Ascending aorta (tissue), 2 donors: ENCODE measurements at regions not wholly inside any gene's neighbourhood (a gene's known extent, or its start where the extent isn't known, plus 50 kb on each side); places are given as distances from the start of the nearest gene placed in this dataset.
"Not testable (repeated sequence)": the region's sequence is repeated elsewhere in the genome, so short reads cannot be mapped to it uniquely, and the experiment has no call there.

Source experiments
- DNase-seq, 2 donors: peaks; one replicate each; pipeline ENCODE4 v3.0.0-alpha.2; 2019; ENCODE audit warnings: low spot score in 2 of 2
- H3K27ac ChIP-seq, 2 donors: fragments of 200-600 bp; sonication (generic); one replicate each; pipeline ENCODE4 v1.5.1; 2016 to 2017; ENCODE audit warnings: mild to moderate bottlenecking in 1 of 2
- H3K27me3 ChIP-seq: fragments of 200-600 bp; sonication (generic); one replicate; pipeline ENCODE4 v1.5.1; 2017
- H3K36me3 ChIP-seq, 2 donors: fragments of 200-600 bp; sonication (generic); one replicate each; pipeline ENCODE4 v1.5.1; 2016
- H3K4me1 ChIP-seq, 2 donors: fragments of 200-600 bp; sonication (generic); one replicate each; pipeline ENCODE4 v1.5.1; 2016 to 2017; ENCODE audit warnings: mild to moderate bottlenecking in 1 of 2
- H3K4me3 ChIP-seq, 2 donors: fragments of 200-600 bp; sonication (generic); one replicate each; pipeline ENCODE4 v1.5.1; 2016 to 2017; ENCODE audit warnings: mild to moderate bottlenecking in 1 of 2
- H3K9me3 ChIP-seq, 2 donors: fragments of 200-600 bp; sonication (generic); one replicate each; pipeline ENCODE4 v1.5.1; 2016
- CTCF ChIP-seq, 3 experiments: fragments of 200-600 bp in 2 of 3; fragments of 450-650 bp in 1 of 3; sonication (generic) in 2 of 3; IDR thresholded peaks; one replicate each; pipeline ENCODE4 v1.5.1; 2016 to 2019; ENCODE audit warnings: antibody characterized with exemption in 3 of 3, mild to moderate bottlenecking in 1 of 3, moderate library complexity in 1 of 3
- intact Hi-C: fragments of 100-400 bp; cut with DNase I; formaldehyde crosslinking; loops from one replicate; pipeline ENCODE4 v1.15.1; 2023

DNA sequence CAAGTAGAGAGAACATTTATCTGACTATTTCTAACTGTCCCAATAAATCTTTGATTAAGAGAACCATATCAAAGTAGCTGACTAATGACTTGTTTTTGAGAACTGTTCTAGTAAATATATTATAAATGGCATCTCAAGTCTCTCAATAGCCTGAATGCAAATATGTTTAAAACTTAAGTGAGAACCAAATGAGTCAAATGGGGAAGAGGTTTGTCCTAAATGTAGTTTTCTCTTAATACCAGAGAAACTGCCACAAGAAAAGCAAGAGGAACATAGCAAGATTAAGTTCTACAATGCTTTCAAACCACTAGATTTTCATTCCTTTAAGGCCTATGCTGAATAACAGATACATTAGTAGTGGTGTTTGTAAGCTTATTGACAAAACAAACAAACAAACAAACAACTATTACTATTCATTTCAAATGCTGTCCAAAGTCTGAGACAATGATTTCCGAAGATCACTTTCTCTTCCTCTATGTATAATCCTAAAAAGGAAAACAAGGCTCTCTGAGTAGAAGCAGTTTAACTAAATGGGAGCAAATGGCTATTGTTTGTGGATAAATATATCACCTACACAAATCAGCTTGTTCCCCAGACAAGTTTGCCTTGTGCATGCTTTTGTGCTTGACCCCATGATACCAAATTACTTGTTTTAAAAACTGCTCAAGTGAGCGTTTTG lies 408.4 kb upstream of the EMCN start:
- Histone ChIP-seq H3K4me1 (no peaks in the 10 kb centered on the region), H3K27me3 (no peaks in the 10 kb centered on the region), H3K36me3 (no peaks in the 10 kb centered on the region), H3K27ac (no peak overlapping the region), H3K4me3 (no peak overlapping the region), H3K9me3 (no peaks in the 10 kb centered on the region)
- intact Hi-C loops = no loop called here
- DNase-seq = no peak
- no peak for TF ChIP-seq CTCF (IDR thresholded peaks at IDR 0.05)

GRCh38 chr4:100913685-100914084 lies 395.9 kb upstream of the EMCN start:
- TF ChIP-seq CTCF (IDR thresholded peaks at IDR 0.05) = no peak
- intact Hi-C loops = no loop called here
- no peak overlapping the region for H3K4me3 ChIP-seq
- no peak overlapping the region for H3K27ac ChIP-seq
- H3K27me3 ChIP-seq = no peaks in the 10 kb centered on the region
- DNase-seq = no peak
- H3K9me3 ChIP-seq = no peaks in the 10 kb centered on the region
- no peaks in the 10 kb centered on the region for H3K36me3 ChIP-seq
- no peaks in the 10 kb centered on the region for H3K4me1 ChIP-seq

GRCh38 chr4:100908540-100908939 lies 390.7 kb upstream of the EMCN start:
- intact Hi-C loops = no loop called here
- Histone ChIP-seq H3K27ac (no peak overlapping the region), H3K27me3 (no peaks in the 10 kb centered on the region), H3K4me1 (no peaks in the 10 kb centered on the region), H3K9me3 (no peaks in the 10 kb centered on the region), H3K4me3 (no peak overlapping the region), H3K36me3 (no peaks in the 10 kb centered on the region)
- DNase-seq = no peak
- TF ChIP-seq CTCF (IDR thresholded peaks at IDR 0.05) = no peak

DNA sequence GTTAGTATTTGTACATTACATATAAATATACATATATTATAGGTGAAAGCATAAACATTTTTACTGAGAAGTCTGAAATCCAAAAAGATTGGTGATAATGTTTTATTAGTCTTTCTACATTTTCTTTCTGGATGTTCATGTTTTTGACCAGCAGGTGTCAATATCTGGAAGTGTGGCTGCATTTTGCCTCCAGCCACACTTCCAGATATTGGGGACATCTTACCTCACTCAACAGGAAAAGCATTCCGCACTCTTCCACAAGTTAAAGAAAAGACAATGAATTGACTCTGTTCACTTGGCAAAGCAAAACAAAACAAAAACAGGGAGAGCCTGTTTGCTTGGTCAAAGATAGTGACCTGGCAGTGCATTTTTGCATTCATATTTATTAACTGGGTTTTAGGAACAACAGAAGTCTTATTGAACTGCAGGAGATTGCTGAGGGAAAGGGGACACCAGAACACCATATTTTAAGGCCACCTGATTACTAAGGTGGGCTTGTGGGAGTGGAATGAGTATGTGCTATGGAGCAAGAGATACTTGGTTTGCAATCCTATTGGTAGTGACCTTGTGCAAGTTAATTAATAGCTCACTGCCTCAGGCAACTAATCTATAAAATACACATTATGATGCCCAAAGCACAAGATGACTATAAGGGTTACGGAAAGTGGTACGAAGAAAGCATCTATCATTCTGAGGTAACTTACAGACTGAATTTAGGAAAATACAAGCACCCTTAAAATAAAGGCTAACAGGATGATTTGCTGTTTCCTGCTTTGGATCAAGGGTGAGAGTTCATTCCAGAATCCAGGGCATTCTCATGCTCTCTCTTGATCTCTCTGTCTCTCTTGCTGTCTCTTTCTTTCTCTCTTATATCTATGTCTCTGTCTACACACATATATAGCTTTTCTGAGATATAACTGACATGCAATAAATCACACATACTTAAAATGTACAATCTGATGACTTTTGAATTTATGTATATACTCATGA lies 389.9 kb upstream of the EMCN start:
- H3K36me3 ChIP-seq = no peaks in the 10 kb centered on the region
- peak; percentile 14 to 31 (median 21) for TF ChIP-seq CTCF (IDR thresholded peaks at IDR 0.05)
- H3K9me3 ChIP-seq = no peaks in the 10 kb centered on the region
- no peaks in the 10 kb centered on the region for H3K27me3 ChIP-seq
- no peak overlapping the region for H3K4me3 ChIP-seq
- intact Hi-C loops = no loop called here
- no peak for DNase-seq
- no peak overlapping the region for H3K27ac ChIP-seq
- H3K4me1 ChIP-seq = no peaks in the 10 kb centered on the region

GRCh38 chr4:100906973-100907372 lies 389.2 kb upstream of the EMCN start:
- intact Hi-C loops = no loop called here
- no peaks in the 10 kb centered on the region for H3K27me3 ChIP-seq
- no peak for DNase-seq
- no peak overlapping the region for H3K4me3 ChIP-seq
- no peaks in the 10 kb centered on the region for H3K9me3 ChIP-seq
- H3K27ac ChIP-seq = no peak overlapping the region
- TF ChIP-seq CTCF (IDR thresholded peaks at IDR 0.05) = no peak
- H3K4me1 ChIP-seq = no peaks in the 10 kb centered on the region
- no peaks in the 10 kb centered on the region for H3K36me3 ChIP-seq

GRCh38 chr4:100900945-100901344 lies 383.1 kb upstream of the EMCN start:
- H3K36me3 ChIP-seq, intact Hi-C loops, H3K27me3 ChIP-seq, H3K9me3 ChIP-seq, H3K27ac ChIP-seq, DNase-seq, H3K4me1 ChIP-seq, H3K4me3 ChIP-seq: not testable (repeated sequence)
